ENCODE measurements at regions not wholly inside any gene's neighbourhood (a gene's known extent, or its start where the extent isn't known, plus 50 kb on each side); places are given as distances from the start of the nearest gene placed in this dataset.

GRCh38 chr18:43794363-43794762 is 517.1 kb upstream of the SYT4 start:
- ATAC-seq (no peak), DNase-seq (ENCODE audit: low spot score) (no peak)
- TF ChIP-seq ARID4B (CRISPR knock-in tag; IDR thresholded peaks at IDR 0.05; ENCODE audit: borderline replicate concordance): no peak
- TF ChIP-seq ATF6 (CRISPR knock-in tag; IDR thresholded peaks at IDR 0.05): no peak
- TF ChIP-seq IRF1 (CRISPR knock-in tag; IDR thresholded peaks at IDR 0.05): no peak
- no peak for TF ChIP-seq GABPB1 (CRISPR knock-in tag; IDR thresholded peaks at IDR 0.05)
- no peak for TF ChIP-seq ZBTB21 (CRISPR knock-in tag; IDR thresholded peaks at IDR 0.05; ENCODE audit: borderline replicate concordance)
- TF ChIP-seq AR (CRISPR knock-in tag; IDR thresholded peaks at IDR 0.05): no peak
- no peak for TF ChIP-seq OVOL2 (CRISPR knock-in tag; IDR thresholded peaks at IDR 0.05; ENCODE audit: borderline replicate concordance)
- TF ChIP-seq ZNF396 (CRISPR knock-in tag; IDR thresholded peaks at IDR 0.05; ENCODE audit: borderline replicate concordance): no peak
- TF ChIP-seq TEAD4 (CRISPR knock-in tag; IDR thresholded peaks at IDR 0.05): no peak
- no peak for TF ChIP-seq SOX15 (CRISPR knock-in tag; IDR thresholded peaks at IDR 0.05)
- TF ChIP-seq ZNF232 (CRISPR knock-in tag; IDR thresholded peaks at IDR 0.05): no peak
- ChIA-PET POLR2A (no interaction called here), CTCF (no interaction called here)
- no peaks in the 10 kb centered on the region for H3K27me3 Mint-ChIP-seq (ENCODE audit: low read depth)
- no peak overlapping the region for H3K27ac Mint-ChIP-seq
- H3K4me1 Mint-ChIP-seq: no peaks in the 10 kb centered on the region
- H3K4me3 Mint-ChIP-seq: no peak overlapping the region
- no peaks in the 10 kb centered on the region for H3K9me3 Mint-ChIP-seq
- no peaks in the 10 kb centered on the region for H3K36me3 Mint-ChIP-seq

- Mint-ChIP-seq H3K4me3 (no peak overlapping the region), H3K27ac (no peak overlapping the region), H3K36me3 (no peaks in the 10 kb centered on the region), H3K9me3 (no peaks in the 10 kb centered on the region), H3K27me3 (ENCODE audit: low read depth) (no peaks in the 10 kb centered on the region), H3K4me1 (no peaks in the 10 kb centered on the region)
- ATAC-seq (no peak), DNase-seq (ENCODE audit: low spot score) (no peak)
- CTCF ChIA-PET: no interaction called here
- POLR2A ChIA-PET: no interaction called here
- TF ChIP-seq ATF2 (CRISPR knock-in tag; IDR thresholded peaks at IDR 0.05; ENCODE audit: borderline replicate concordance, low read depth): no peak
- no peak for TF ChIP-seq ZNF263 (CRISPR knock-in tag; IDR thresholded peaks at IDR 0.05; ENCODE audit: low read depth)
- no peak for TF ChIP-seq ZNF281 (CRISPR knock-in tag; IDR thresholded peaks at IDR 0.05)
- TF ChIP-seq ELF4 (CRISPR knock-in tag; IDR thresholded peaks at IDR 0.05; ENCODE audit: low read depth): no peak
- TF ChIP-seq E2F5 (CRISPR knock-in tag; IDR thresholded peaks at IDR 0.05): no peak
- TF ChIP-seq ZBTB43 (CRISPR knock-in tag; IDR thresholded peaks at IDR 0.05): no peak
- no peak for TF ChIP-seq NR3C1 (CRISPR knock-in tag; conservative IDR thresholded peaks at IDR 0.05; ENCODE audit: low read depth)
Measured at GRCh38 chr18:43797347-43797746, 520.1 kb upstream of the SYT4 start.
